A673 (cell line): ENCODE measurements at regions not wholly inside any gene's neighbourhood (a gene's known extent, or its start where the extent isn't known, plus 50 kb on each side); places are given as distances from the start of the nearest gene placed in this dataset.
A peak's percentile ranks its signal among the peaks of the same experiment; 100 is the strongest.
"Not testable (repeated sequence)": the region's sequence is repeated elsewhere in the genome, so short reads cannot be mapped to it uniquely, and the experiment has no call there.

Experiments used
- BruUV-seq: library from RNA; stranded (reverse); fragments of 400-500 nt; replicated peaks from 2 replicates; lab custom pipeline; 2021; lab: Mats Ljungman, UMichigan
- CTCF ChIA-PET: fragments of 300-600 bp; sonication (Branson Sonifier 250); formaldehyde crosslinking; loops from one replicate; lab custom pipeline; 2022; ENCODE audit warnings: antibody characterized with exemption; lab: Charles Lee
- POLR2A ChIA-PET: fragments of 300-600 bp; sonication (Branson Sonifier 250); formaldehyde crosslinking; loops from one replicate; lab custom pipeline; 2022; ENCODE audit warnings: antibody characterized with exemption; ENCODE audit not compliant: low non-redundant PET; lab: Charles Lee
- DNase-seq: peaks from one replicate; pipeline ENCODE4 v3.0.0-alpha.2; 2015; ENCODE audit warnings: low spot score
- H3K27ac ChIP-seq: fragments of 200-600 bp; sonication (generic); 2 replicates; pipeline ENCODE4 v1.5.1; 2016; ENCODE audit warnings: mixed run types, low read depth, mild to moderate bottlenecking, mixed read lengths, antibody characterized with exemption, low read length; ENCODE audit not compliant: poor library complexity, severe bottlenecking
- H3K27me3 ChIP-seq: fragments of 200-600 bp; sonication (generic); replicated peaks from 2 replicates; pipeline ENCODE4 v1.6.1; 2017; ENCODE audit warnings: mixed run types, low read depth, mild to moderate bottlenecking, mixed read lengths, antibody characterized with exemption, low read length; ENCODE audit not compliant: insufficient read depth, poor library complexity
- H3K36me3 ChIP-seq: fragments of 200-600 bp; sonication (generic); 2 replicates; pipeline ENCODE4 v1.6.1; 2016; ENCODE audit warnings: mixed run types, mild to moderate bottlenecking, mixed read lengths, antibody characterized with exemption, low read length; ENCODE audit not compliant: insufficient read depth, poor library complexity, severe bottlenecking
- H3K4me1 ChIP-seq: fragments of 200-600 bp; sonication (generic); 2 replicates; pipeline ENCODE4 v1.6.1; 2017; ENCODE audit warnings: mixed run types, mild to moderate bottlenecking, mixed read lengths, antibody characterized with exemption, low read length; ENCODE audit not compliant: insufficient read depth, poor library complexity, severe bottlenecking
- H3K4me3 ChIP-seq: fragments of 200-600 bp; sonication (generic); 2 replicates; pipeline ENCODE4 v1.5.1; 2016; ENCODE audit warnings: low read depth, mixed run types, mild to moderate bottlenecking, mixed read lengths, low read length; ENCODE audit not compliant: poor library complexity, severe bottlenecking
- H3K9me3 ChIP-seq: fragments of 200-600 bp; sonication (generic); 2 replicates; pipeline ENCODE4 v1.6.1; 2016; ENCODE audit warnings: mixed run types, low read depth, mild to moderate bottlenecking, mixed read lengths, antibody characterized with exemption, low read length; ENCODE audit not compliant: poor library complexity, severe bottlenecking
- EZH2 ChIP-seq: fragments of 200-600 bp; sonication (generic); IDR thresholded peaks from 2 replicates; pipeline ENCODE4 v1.6.1; 2017; ENCODE audit warnings: borderline replicate concordance, low read depth, mild to moderate bottlenecking, mixed read lengths, antibody characterized with exemption, low read length; ENCODE audit not compliant: poor library complexity, severe bottlenecking
- intact Hi-C: fragments of 100-400 bp; cut with micrococcal nuclease; formaldehyde crosslinking; loops from one replicate; pipeline ENCODE4 v1.10.0; 2022; ENCODE audit not compliant: unreplicated experiment
- TF ChIP-seq, protein P1 (sequence below): fragments of 300-800, 200-600 bp; sonication (generic); conservative IDR thresholded peaks from 2 replicates; pipeline ENCODE4 v1.5.1; 2017; ENCODE audit warnings: low read depth, mild to moderate bottlenecking, antibody characterized with exemption, low read length, moderate library complexity, mixed read lengths

DNA sequence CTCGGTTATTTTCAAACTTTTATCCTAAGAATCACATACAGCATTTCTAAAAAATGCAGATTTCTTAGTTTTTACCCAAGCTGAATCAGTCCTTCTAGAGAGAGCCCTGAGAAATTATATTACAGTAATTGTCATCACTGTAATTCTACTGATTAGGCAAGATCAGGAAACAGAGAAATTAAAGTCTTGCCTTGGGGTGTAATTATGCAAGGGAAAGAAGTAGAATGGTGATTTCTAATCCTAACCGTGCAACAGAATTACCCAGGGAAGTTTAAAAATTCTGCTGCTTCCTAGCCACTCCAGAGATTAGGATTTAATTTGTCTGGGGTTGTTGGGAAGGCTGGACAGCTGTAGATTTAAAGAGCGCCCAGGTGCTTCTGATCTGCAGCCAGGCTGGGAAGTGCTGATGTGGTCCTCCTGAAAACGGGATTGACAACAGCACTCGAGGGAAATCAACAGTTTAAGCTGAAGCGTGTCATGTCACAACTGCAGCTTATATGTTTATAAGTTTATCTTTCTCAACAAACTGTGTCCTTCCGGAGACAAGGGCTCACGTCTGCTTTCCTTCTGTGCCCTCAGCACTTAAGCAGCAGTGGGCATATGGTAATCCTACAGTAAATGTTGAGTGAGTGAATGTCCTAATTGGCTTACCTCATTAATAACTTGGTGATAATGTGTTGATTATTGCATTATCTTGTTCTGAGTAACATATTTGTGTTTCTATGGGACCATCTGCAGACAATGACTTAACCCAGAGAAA is 671.9 kb upstream of the SOX11 start:
- H3K4me3 ChIP-seq: no peak overlapping the region
- BruUV-seq: no TSS peak
- no peaks in the 10 kb centered on the region for H3K9me3 ChIP-seq
- POLR2A ChIA-PET: no interaction called here
- CTCF ChIA-PET: no interaction called here
- no peak overlapping the region for H3K27ac ChIP-seq
- no peak for TF ChIP-seq EZH2
- TF ChIP-seq, protein P1, sequence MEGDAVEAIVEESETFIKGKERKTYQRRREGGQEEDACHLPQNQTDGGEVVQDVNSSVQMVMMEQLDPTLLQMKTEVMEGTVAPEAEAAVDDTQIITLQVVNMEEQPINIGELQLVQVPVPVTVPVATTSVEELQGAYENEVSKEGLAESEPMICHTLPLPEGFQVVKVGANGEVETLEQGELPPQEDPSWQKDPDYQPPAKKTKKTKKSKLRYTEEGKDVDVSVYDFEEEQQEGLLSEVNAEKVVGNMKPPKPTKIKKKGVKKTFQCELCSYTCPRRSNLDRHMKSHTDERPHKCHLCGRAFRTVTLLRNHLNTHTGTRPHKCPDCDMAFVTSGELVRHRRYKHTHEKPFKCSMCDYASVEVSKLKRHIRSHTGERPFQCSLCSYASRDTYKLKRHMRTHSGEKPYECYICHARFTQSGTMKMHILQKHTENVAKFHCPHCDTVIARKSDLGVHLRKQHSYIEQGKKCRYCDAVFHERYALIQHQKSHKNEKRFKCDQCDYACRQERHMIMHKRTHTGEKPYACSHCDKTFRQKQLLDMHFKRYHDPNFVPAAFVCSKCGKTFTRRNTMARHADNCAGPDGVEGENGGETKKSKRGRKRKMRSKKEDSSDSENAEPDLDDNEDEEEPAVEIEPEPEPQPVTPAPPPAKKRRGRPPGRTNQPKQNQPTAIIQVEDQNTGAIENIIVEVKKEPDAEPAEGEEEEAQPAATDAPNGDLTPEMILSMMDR: no peak
- H3K27me3 ChIP-seq: no peaks in the 10 kb centered on the region
- intact Hi-C loops: no loop called here
- no peaks in the 10 kb centered on the region for H3K36me3 ChIP-seq
- peak; percentile 57 for DNase-seq
- H3K4me1 ChIP-seq: peaks cover 24% of the 10 kb centered on the region

DNA sequence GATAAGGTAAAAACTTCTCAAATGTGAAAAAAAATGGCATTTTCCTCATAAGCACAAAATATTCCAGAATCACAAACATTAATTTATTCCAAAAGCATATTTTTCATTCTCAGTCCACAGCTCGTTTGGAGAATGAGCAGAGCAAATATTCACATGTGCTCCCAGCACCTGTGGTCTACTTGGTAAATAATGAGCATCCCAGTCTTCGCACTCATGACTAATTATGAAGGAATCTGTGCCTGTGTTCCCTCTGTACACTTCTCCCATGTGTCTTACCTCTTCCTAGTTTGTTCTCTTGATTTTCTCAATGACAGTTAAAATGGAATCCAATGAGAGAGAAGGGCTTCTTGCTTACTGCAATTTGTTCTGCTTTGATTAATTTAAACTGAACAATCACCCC is 671.0 kb upstream of the SOX11 start:
- BruUV-seq: no TSS peak
- TF ChIP-seq, protein P1: no peak
- no peak for TF ChIP-seq EZH2
- Histone ChIP-seq H3K27ac (no peak overlapping the region), H3K36me3 (no peaks in the 10 kb centered on the region), H3K9me3 (no peaks in the 10 kb centered on the region), H3K4me1 (peaks cover 24% of the 10 kb centered on the region), H3K4me3 (no peak overlapping the region), H3K27me3 (no peaks in the 10 kb centered on the region)
- intact Hi-C loops: no loop called here
- no peak for DNase-seq
- ChIA-PET POLR2A (no interaction called here), CTCF (no interaction called here)

DNA sequence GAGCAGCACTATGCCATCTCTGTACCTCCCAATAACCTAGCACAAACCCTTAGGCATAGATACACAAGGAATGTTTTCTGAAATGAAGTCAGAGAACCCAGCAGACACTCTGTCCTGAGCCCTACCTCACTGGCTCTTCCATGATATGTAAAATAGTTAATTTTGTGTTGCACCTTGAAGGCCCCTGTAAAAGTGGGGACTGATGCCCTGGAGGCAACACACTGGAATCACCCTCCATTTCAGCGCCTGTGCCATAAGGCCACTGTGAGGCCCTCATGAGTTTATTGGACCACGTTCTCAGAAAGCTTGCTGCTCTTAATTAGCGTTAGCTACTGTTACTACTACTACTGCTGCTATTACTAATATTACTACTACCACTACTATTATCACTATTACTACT is 670.1 kb upstream of the SOX11 start:
- POLR2A ChIA-PET: no interaction called here
- no peak for TF ChIP-seq EZH2
- TF ChIP-seq, protein P1: no peak
- no peaks in the 10 kb centered on the region for H3K9me3 ChIP-seq
- H3K27ac ChIP-seq: no peak overlapping the region
- H3K4me1 ChIP-seq: peaks cover 24% of the 10 kb centered on the region
- no peak overlapping the region for H3K4me3 ChIP-seq
- H3K27me3 ChIP-seq: no peaks in the 10 kb centered on the region
- CTCF ChIA-PET: no interaction called here
- no peak for DNase-seq
- H3K36me3 ChIP-seq: no peaks in the 10 kb centered on the region
- intact Hi-C loops: no loop called here
- BruUV-seq: no TSS peak

DNA sequence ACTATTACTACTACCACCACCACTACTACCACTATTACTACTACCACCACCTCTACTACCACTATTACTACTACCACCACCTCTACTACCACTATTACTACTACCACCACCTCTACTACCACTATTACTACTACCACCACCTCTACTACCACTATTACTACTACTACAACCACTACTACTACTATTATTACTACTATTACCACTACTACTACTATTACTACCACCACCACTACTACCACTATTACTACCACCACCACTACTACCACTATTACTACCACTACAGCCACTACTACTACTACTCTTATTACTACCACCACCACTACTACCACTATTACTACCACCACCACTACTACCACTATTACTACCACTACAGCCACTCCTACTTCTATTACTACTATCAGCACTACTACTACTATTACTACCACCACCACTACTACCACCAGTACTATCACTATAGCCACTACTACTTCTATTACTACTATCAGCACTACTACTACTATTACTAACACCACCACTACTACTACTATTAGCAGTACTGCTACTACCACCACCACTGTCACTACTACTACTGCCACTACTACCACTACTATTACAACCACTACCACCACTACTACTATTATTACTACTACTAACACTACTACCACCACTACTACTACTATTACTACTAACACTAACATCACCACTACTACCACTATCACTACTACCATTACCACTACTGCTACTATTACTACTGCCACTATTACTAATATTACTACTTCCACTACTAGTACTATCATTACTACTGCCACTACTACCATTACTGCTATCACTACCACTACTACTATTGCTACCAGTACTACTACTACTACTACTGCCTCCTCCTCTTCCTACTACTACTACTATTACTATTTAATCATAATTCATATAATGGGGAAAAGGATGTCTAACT is 669.2 kb upstream of the SOX11 start:
- DNase-seq, BruUV-seq, H3K27ac ChIP-seq, H3K9me3 ChIP-seq, POLR2A ChIA-PET, H3K36me3 ChIP-seq, intact Hi-C loops, H3K4me3 ChIP-seq, H3K27me3 ChIP-seq, CTCF ChIA-PET: not testable (repeated sequence)
- peaks cover 22% of the 10 kb centered on the region for H3K4me1 ChIP-seq
